ENCODE measurements at regions not wholly inside any gene's neighbourhood (a gene's known extent, or its start where the extent isn't known, plus 50 kb on each side); places are given as distances from the start of the nearest gene placed in this dataset.

DNA sequence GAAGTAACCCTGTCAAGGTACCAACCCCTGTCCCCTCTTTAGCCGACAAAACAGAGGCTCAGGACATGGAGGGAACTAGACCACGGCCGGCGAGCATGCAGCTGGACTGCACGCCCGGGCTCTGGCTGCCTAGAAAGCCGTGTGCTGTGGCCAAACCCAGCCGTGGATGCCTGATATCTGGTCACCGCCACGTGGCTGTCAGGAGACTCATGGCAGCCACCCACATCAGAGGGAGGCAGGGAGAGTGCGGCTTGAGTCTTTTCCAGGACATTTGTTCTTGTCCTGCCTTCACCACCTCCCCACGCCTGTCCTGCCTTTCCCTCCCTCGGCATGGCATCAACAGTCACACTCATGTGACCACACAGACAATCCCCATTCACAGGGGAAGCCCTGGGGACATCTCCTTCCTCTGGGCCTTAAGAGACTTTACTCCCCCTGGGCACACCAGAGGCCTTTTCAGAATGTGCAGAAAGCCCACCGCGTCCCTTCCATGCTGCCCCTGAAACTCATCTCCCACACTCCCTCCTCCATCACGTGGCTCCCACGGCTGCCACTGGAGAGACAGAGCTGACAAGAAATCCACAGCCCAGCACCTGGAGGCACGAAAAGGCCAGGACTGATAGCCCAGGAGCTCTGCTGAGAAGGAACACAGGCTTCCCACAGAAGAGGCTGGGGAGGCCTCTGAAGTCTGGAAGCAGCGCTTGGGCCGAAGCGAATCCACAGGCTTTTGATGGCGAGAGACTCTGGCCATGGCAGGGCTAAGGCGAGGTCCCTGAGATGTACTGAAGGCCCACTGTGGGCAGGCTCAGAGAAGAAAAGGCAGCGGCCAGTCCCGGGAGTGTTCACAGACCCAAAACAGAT, 71.2 kb upstream of the IQSEC1 start:
- no peak overlapping the region for H3K4me2 ChIP-seq
- H3K4me3 ChIP-seq = no peak overlapping the region
- H3F3A ChIP-seq (replicated peaks; ENCODE audit: low read depth) = no peaks in the 10 kb centered on the region
- no peaks in the 10 kb centered on the region; the same call in 1 of the 2 replicates for H4K20me1 ChIP-seq (replicated peaks; ENCODE audit: insufficient read depth)
- H3K4me1 Mint-ChIP-seq = no peaks in the 10 kb centered on the region; the same call in 2 of the 3 replicates
- no peaks in the 10 kb centered on the region for H3K27me3 ChIP-seq (ENCODE audit: insufficient read depth)
- TF ChIP-seq CREB1 (CRISPR knock-in tag; IDR thresholded peaks at IDR 0.05; ENCODE audit: low read depth) (no peak), EZH2phosphoT487 (IDR thresholded peaks at IDR 0.05; ENCODE audit: unreplicated experiment) (no peak), EZH2 (IDR thresholded peaks at IDR 0.05; ENCODE audit: low read depth, unreplicated experiment) (no peak), ZNF114 (CRISPR knock-in tag; IDR thresholded peaks at IDR 0.05) (no peak), POLR2AphosphoS5 (IDR thresholded peaks at IDR 0.05; ENCODE audit: low read depth) (no peak), ZNF331 (CRISPR knock-in tag; IDR thresholded peaks at IDR 0.05; ENCODE audit: low read depth) (no peak), STAT1 (IDR thresholded peaks at IDR 0.05; ENCODE audit: unreplicated experiment) (no peak)
- TF ChIP-seq, protein P1, sequence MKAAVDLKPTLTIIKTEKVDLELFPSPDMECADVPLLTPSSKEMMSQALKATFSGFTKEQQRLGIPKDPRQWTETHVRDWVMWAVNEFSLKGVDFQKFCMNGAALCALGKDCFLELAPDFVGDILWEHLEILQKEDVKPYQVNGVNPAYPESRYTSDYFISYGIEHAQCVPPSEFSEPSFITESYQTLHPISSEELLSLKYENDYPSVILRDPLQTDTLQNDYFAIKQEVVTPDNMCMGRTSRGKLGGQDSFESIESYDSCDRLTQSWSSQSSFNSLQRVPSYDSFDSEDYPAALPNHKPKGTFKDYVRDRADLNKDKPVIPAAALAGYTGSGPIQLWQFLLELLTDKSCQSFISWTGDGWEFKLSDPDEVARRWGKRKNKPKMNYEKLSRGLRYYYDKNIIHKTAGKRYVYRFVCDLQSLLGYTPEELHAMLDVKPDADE (IDR thresholded peaks at IDR 0.05) = no peak
- TF ChIP-seq, protein P2, sequence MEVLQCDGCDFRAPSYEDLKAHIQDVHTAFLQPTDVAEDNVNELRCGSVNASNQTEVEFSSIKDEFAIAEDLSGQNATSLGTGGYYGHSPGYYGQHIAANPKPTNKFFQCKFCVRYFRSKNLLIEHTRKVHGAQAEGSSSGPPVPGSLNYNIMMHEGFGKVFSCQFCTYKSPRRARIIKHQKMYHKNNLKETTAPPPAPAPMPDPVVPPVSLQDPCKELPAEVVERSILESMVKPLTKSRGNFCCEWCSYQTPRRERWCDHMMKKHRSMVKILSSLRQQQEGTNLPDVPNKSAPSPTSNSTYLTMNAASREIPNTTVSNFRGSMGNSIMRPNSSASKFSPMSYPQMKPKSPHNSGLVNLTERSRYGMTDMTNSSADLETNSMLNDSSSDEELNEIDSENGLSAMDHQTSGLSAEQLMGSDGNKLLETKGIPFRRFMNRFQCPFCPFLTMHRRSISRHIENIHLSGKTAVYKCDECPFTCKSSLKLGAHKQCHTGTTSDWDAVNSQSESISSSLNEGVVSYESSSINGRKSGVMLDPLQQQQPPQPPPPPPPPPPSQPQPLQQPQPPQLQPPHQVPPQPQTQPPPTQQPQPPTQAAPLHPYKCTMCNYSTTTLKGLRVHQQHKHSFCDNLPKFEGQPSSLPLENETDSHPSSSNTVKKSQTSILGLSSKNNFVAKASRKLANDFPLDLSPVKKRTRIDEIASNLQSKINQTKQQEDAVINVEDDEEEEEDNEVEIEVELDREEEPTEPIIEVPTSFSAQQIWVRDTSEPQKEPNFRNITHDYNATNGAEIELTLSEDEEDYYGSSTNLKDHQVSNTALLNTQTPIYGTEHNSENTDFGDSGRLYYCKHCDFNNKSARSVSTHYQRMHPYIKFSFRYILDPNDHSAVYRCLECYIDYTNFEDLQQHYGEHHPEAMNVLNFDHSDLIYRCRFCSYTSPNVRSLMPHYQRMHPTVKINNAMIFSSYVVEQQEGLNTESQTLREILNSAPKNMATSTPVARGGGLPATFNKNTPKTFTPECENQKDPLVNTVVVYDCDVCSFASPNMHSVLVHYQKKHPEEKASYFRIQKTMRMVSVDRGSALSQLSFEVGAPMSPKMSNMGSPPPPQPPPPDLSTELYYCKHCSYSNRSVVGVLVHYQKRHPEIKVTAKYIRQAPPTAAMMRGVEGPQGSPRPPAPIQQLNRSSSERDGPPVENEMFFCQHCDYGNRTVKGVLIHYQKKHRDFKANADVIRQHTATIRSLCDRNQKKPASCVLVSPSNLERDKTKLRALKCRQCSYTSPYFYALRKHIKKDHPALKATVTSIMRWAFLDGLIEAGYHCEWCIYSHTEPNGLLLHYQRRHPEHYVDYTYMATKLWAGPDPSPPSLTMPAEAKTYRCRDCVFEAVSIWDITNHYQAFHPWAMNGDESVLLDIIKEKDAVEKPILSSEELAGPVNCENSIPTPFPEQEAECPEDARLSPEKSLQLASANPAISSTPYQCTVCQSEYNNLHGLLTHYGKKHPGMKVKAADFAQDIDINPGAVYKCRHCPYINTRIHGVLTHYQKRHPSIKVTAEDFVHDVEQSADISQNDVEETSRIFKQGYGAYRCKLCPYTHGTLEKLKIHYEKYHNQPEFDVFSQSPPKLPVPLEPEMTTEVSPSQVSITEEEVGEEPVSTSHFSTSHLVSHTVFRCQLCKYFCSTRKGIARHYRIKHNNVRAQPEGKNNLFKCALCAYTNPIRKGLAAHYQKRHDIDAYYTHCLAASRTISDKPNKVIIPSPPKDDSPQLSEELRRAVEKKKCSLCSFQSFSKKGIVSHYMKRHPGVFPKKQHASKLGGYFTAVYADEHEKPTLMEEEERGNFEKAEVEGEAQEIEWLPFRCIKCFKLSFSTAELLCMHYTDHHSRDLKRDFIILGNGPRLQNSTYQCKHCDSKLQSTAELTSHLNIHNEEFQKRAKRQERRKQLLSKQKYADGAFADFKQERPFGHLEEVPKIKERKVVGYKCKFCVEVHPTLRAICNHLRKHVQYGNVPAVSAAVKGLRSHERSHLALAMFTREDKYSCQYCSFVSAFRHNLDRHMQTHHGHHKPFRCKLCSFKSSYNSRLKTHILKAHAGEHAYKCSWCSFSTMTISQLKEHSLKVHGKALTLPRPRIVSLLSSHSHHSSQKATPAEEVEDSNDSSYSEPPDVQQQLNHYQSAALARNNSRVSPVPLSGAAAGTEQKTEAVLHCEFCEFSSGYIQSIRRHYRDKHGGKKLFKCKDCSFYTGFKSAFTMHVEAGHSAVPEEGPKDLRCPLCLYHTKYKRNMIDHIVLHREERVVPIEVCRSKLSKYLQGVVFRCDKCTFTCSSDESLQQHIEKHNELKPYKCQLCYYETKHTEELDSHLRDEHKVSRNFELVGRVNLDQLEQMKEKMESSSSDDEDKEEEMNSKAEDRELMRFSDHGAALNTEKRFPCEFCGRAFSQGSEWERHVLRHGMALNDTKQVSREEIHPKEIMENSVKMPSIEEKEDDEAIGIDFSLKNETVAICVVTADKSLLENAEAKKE (CRISPR knock-in tag; IDR thresholded peaks at IDR 0.05) = no peak
- TF ChIP-seq, protein P3, sequence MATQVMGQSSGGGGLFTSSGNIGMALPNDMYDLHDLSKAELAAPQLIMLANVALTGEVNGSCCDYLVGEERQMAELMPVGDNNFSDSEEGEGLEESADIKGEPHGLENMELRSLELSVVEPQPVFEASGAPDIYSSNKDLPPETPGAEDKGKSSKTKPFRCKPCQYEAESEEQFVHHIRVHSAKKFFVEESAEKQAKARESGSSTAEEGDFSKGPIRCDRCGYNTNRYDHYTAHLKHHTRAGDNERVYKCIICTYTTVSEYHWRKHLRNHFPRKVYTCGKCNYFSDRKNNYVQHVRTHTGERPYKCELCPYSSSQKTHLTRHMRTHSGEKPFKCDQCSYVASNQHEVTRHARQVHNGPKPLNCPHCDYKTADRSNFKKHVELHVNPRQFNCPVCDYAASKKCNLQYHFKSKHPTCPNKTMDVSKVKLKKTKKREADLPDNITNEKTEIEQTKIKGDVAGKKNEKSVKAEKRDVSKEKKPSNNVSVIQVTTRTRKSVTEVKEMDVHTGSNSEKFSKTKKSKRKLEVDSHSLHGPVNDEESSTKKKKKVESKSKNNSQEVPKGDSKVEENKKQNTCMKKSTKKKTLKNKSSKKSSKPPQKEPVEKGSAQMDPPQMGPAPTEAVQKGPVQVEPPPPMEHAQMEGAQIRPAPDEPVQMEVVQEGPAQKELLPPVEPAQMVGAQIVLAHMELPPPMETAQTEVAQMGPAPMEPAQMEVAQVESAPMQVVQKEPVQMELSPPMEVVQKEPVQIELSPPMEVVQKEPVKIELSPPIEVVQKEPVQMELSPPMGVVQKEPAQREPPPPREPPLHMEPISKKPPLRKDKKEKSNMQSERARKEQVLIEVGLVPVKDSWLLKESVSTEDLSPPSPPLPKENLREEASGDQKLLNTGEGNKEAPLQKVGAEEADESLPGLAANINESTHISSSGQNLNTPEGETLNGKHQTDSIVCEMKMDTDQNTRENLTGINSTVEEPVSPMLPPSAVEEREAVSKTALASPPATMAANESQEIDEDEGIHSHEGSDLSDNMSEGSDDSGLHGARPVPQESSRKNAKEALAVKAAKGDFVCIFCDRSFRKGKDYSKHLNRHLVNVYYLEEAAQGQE (IDR thresholded peaks at IDR 0.05; ENCODE audit: unreplicated experiment) = no peak
- H3K27me3 Mint-ChIP-seq (ENCODE audit: insufficient read depth, low read depth, poor library complexity) = peaks cover 9% of the 10 kb centered on the region
- H3K9me3 Mint-ChIP-seq = no peaks in the 10 kb centered on the region; the same call in 2 of the 3 replicates
- no peak overlapping the region for H3K27ac ChIP-seq (ENCODE audit: low read depth)
- no peak overlapping the region for H3K27ac Mint-ChIP-seq
- H3K36me3 ChIP-seq (ENCODE audit: insufficient read depth) = no peaks in the 10 kb centered on the region
- ATAC-seq = no peak
- H3K9me2 ChIP-seq (ENCODE audit: insufficient read depth) = no peaks in the 10 kb centered on the region
- DNase-seq (ENCODE audit: low spot score) = no peak
- H3K79me2 ChIP-seq (replicated peaks; ENCODE audit: insufficient read depth) = no peaks in the 10 kb centered on the region
- no peak overlapping the region for H2AFZ ChIP-seq
- no peaks in the 10 kb centered on the region for H3K36me3 Mint-ChIP-seq (ENCODE audit: low read depth)
- H3K4me1 ChIP-seq (ENCODE audit: insufficient read depth) = no peaks in the 10 kb centered on the region
- no peak overlapping the region for H3K4me3 Mint-ChIP-seq
